GM23338 (cell line): ENCODE measurements at regions not wholly inside any gene's neighbourhood (a gene's known extent, or its start where the extent isn't known, plus 50 kb on each side); places are given as distances from the start of the nearest gene placed in this dataset.

Source experiments
- EZH2 ChIP-seq: fragments of 200-600 bp; sonication (generic); IDR thresholded peaks from one replicate; pipeline ENCODE4 v1.8.0; 2017; ENCODE audit warnings: antibody characterized with exemption, mild to moderate bottlenecking, low read depth; ENCODE audit not compliant: unreplicated experiment
- REST ChIP-seq: IDR thresholded peaks from one replicate; pipeline ENCODE4 v1.6.1; 2018; ENCODE audit warnings: antibody characterized with exemption; ENCODE audit not compliant: unreplicated experiment
- STAT1 ChIP-seq: IDR thresholded peaks from one replicate; pipeline ENCODE4 v1.6.1; 2016; ENCODE audit warnings: antibody characterized with exemption; ENCODE audit not compliant: unreplicated experiment
- TF ChIP-seq, protein P1 (sequence below), 2 experiments: fragments of 200-600 bp in 1 of 2; sonication (generic) in 1 of 2; conservative IDR thresholded peaks; 2 replicates each; pipeline versions ENCODE4 v1.5.1 to v1.6.1; 2016 to 2017; ENCODE audit warnings: antibody characterized with exemption in 2 of 2, low read depth in 2 of 2, mild to moderate bottlenecking in 2 of 2, moderate library complexity in 1 of 2

- TF ChIP-seq REST (no peak), EZH2 (no peak), STAT1 (no peak)
- TF ChIP-seq, protein P1, sequence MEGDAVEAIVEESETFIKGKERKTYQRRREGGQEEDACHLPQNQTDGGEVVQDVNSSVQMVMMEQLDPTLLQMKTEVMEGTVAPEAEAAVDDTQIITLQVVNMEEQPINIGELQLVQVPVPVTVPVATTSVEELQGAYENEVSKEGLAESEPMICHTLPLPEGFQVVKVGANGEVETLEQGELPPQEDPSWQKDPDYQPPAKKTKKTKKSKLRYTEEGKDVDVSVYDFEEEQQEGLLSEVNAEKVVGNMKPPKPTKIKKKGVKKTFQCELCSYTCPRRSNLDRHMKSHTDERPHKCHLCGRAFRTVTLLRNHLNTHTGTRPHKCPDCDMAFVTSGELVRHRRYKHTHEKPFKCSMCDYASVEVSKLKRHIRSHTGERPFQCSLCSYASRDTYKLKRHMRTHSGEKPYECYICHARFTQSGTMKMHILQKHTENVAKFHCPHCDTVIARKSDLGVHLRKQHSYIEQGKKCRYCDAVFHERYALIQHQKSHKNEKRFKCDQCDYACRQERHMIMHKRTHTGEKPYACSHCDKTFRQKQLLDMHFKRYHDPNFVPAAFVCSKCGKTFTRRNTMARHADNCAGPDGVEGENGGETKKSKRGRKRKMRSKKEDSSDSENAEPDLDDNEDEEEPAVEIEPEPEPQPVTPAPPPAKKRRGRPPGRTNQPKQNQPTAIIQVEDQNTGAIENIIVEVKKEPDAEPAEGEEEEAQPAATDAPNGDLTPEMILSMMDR (conservative IDR thresholded peaks at IDR 0.05; ENCODE audit: low read depth in 2 of 2), result no peak
Observed at GRCh38 chr5:97628031-97628430, 445.0 kb upstream of the RIOK2 start.
